ENCODE measurements at regions not wholly inside any gene's neighbourhood (a gene's known extent, or its start where the extent isn't known, plus 50 kb on each side); places are given as distances from the start of the nearest gene placed in this dataset.

DNA sequence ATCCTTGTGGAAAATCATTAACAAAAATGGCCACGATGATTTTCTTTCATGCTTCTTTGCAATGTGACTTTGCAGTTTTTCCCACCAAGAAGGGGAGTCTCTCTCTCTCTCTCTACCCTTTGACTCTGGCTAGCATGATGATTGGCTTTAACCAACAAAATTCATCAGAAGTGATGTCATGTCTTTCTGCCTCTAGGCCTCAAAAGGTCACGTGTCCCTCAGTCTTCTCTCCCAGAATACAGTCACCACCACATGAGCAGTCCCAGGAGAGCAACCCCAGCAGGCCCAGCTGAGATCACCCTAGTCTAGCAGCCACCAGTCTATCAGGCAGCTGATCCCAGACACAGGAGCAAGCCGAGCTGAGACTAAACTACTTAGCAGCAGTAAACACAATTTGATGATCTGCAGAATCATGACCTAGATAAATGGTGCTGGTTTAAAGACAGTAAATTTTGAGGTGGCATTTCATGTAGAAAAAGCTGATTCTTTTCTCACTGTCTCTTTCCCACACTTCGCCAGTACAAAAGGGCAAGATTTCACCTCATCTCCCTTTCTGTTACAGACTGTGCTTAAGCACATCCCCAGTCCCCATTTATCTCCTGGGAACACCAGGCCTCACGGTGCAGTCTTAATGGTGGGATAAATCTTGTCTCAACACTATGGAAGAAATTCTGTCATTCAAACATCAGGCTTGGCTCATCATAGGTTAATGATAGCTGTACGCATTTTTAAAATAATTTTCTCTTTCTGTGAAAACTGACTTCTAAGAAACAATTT is 132.7 kb downstream of the SCG2 start:
- ATAC-seq (ENCODE audit: insufficient number of reproducible peaks, low FRiP score, low read depth), result peak; percentile 48
- TF ChIP-seq, protein P1, sequence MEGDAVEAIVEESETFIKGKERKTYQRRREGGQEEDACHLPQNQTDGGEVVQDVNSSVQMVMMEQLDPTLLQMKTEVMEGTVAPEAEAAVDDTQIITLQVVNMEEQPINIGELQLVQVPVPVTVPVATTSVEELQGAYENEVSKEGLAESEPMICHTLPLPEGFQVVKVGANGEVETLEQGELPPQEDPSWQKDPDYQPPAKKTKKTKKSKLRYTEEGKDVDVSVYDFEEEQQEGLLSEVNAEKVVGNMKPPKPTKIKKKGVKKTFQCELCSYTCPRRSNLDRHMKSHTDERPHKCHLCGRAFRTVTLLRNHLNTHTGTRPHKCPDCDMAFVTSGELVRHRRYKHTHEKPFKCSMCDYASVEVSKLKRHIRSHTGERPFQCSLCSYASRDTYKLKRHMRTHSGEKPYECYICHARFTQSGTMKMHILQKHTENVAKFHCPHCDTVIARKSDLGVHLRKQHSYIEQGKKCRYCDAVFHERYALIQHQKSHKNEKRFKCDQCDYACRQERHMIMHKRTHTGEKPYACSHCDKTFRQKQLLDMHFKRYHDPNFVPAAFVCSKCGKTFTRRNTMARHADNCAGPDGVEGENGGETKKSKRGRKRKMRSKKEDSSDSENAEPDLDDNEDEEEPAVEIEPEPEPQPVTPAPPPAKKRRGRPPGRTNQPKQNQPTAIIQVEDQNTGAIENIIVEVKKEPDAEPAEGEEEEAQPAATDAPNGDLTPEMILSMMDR (IDR thresholded peaks at IDR 0.05), result no peak
- H3K27ac ChIP-seq, result peak overlapping the region in 1 of 2 donors; percentile 36
- no peaks in the 10 kb centered on the region for H3K27me3 ChIP-seq (replicated peaks; ENCODE audit: insufficient read depth)
- H3K9me3 ChIP-seq, result no peaks in the 10 kb centered on the region
- H3K36me3 ChIP-seq, result no peaks in the 10 kb centered on the region
- H3K4me1 ChIP-seq (ENCODE audit: control insufficient read depth in 1 of 2, low read depth in 2 of 2), result peaks cover 3 to 34% of the 10 kb centered on the region in 2 donors
- DNase-seq (ENCODE audit: low spot score), result peak; percentile 25
- H3K4me3 ChIP-seq, result no peak overlapping the region

GRCh38 chr2:223470602-223471001 is 131.6 kb downstream of the SCG2 start:
- DNase-seq (ENCODE audit: low spot score) (no peak), ATAC-seq (ENCODE audit: insufficient number of reproducible peaks, low FRiP score, low read depth) (no peak)
- Histone ChIP-seq H3K4me1 (ENCODE audit: control insufficient read depth in 1 of 2, low read depth in 2 of 2) (peaks cover 3 to 34% of the 10 kb centered on the region in 2 donors), H3K9me3 (no peaks in the 10 kb centered on the region), H3K27me3 (replicated peaks; ENCODE audit: insufficient read depth) (no peaks in the 10 kb centered on the region), H3K36me3 (no peaks in the 10 kb centered on the region), H3K4me3 (no peak overlapping the region), H3K27ac (no peak overlapping the region)
- TF ChIP-seq, protein P1 (IDR thresholded peaks at IDR 0.05), result no peak

- Histone ChIP-seq H3K27me3 (replicated peaks; ENCODE audit: insufficient read depth) (no peaks in the 10 kb centered on the region), H3K9me3 (no peaks in the 10 kb centered on the region), H3K27ac (no peak overlapping the region), H3K36me3 (no peaks in the 10 kb centered on the region), H3K4me3 (no peak overlapping the region), H3K4me1 (ENCODE audit: control insufficient read depth in 1 of 2, low read depth in 2 of 2) (peaks cover 0 to 21% of the 10 kb centered on the region in 2 donors)
- DNase-seq (ENCODE audit: low spot score) (no peak), ATAC-seq (ENCODE audit: insufficient number of reproducible peaks, low FRiP score, low read depth) (no peak)
- TF ChIP-seq, protein P1 (IDR thresholded peaks at IDR 0.05), result no peak
Observed at GRCh38 chr2:223472771-223473170, 129.4 kb downstream of the SCG2 start.

GRCh38 chr2:223474893-223475292 is 127.3 kb downstream of the SCG2 start:
- Histone ChIP-seq H3K4me3 (no peak overlapping the region), H3K36me3 (no peaks in the 10 kb centered on the region), H3K27me3 (replicated peaks; ENCODE audit: insufficient read depth) (no peaks in the 10 kb centered on the region), H3K27ac (no peak overlapping the region), H3K4me1 (ENCODE audit: control insufficient read depth in 1 of 2, low read depth in 2 of 2) (peaks cover 0 to 8% of the 10 kb centered on the region in 2 donors), H3K9me3 (no peaks in the 10 kb centered on the region)
- TF ChIP-seq, protein P1 (IDR thresholded peaks at IDR 0.05), result no peak
- no peak for DNase-seq (ENCODE audit: low spot score)
- no peak for ATAC-seq (ENCODE audit: insufficient number of reproducible peaks, low FRiP score, low read depth)

- Histone ChIP-seq H3K27ac (no peak overlapping the region), H3K4me1 (ENCODE audit: control insufficient read depth in 1 of 2, low read depth in 2 of 2) (peaks cover 0 to under 1% of the 10 kb centered on the region in 2 donors), H3K27me3 (replicated peaks; ENCODE audit: insufficient read depth) (no peaks in the 10 kb centered on the region), H3K4me3 (no peak overlapping the region), H3K36me3 (no peaks in the 10 kb centered on the region), H3K9me3 (no peaks in the 10 kb centered on the region)
- no peak for DNase-seq (ENCODE audit: low spot score)
- TF ChIP-seq, protein P1 (IDR thresholded peaks at IDR 0.05), result no peak
- no peak for ATAC-seq (ENCODE audit: insufficient number of reproducible peaks, low FRiP score, low read depth)
Observed at GRCh38 chr2:223475901-223476300, 126.3 kb downstream of the SCG2 start.

All from thoracic aorta (tissue), 2 donors.